CD4-positive, CD25-positive, alpha-beta regulatory T cell (primary cell): ENCODE measurements at regions not wholly inside any gene's neighbourhood (a gene's known extent, or its start where the extent isn't known, plus 50 kb on each side); places are given as distances from the start of the nearest gene placed in this dataset.

Source experiments
- ATAC-seq, 2 donors: fragments of 150-1000 bp; cut with Tn5 transposase; one replicate each; pipeline ENCODE4 v1.10.0; 2021; ENCODE audit warnings: low read depth in 2 of 2, moderate number of reproducible peaks in 2 of 2, moderate library complexity in 1 of 2
- DNase-seq, 3 donors: peaks; one replicate each; pipeline versions ENCODE4 v3.0.0 to v3.0.0-alpha.2; 2012 to 2022; ENCODE audit warnings: mixed read lengths in 1 of 3
- H3K27ac ChIP-seq: one replicate; pipeline ENCODE4 v1.7.0; 2013; ENCODE audit warnings: mild to moderate bottlenecking, low read length; ENCODE audit not compliant: insufficient read depth, poor library complexity, severe bottlenecking
- H3K27me3 ChIP-seq: one replicate; pipeline ENCODE4 v1.7.0; 2013; ENCODE audit warnings: low read length; ENCODE audit not compliant: control insufficient read depth, insufficient read depth
- H3K36me3 ChIP-seq: one replicate; pipeline ENCODE4 v1.7.0; 2013; ENCODE audit warnings: mild to moderate bottlenecking, low read length, moderate library complexity; ENCODE audit not compliant: control insufficient read depth, insufficient read depth
- H3K4me1 ChIP-seq: 2 replicates; pipeline ENCODE4 v1.7.0; 2013; ENCODE audit warnings: mild to moderate bottlenecking, low read length; ENCODE audit not compliant: insufficient read depth, control insufficient read depth, poor library complexity, severe bottlenecking
- H3K4me3 ChIP-seq: one replicate; pipeline ENCODE4 v1.7.0; 2013; ENCODE audit warnings: low read depth, mild to moderate bottlenecking, low read length, moderate library complexity
- H3K9me3 ChIP-seq, 2 experiments: 1 replicate in 1 of 2; 2 replicates in 1 of 2; pipeline ENCODE4 v1.7.0; 2013; ENCODE audit warnings: low read length in 2 of 2, mild to moderate bottlenecking in 1 of 2, moderate library complexity in 1 of 2; ENCODE audit not compliant: control insufficient read depth in 2 of 2
- H3K27ac Mint-ChIP-seq, 3 donors: one replicate each; pipeline ENCODE4 v1.8.0; 2020 to 2022; ENCODE audit warnings: mild to moderate bottlenecking in 3 of 3, mixed read lengths in 3 of 3, moderate library complexity in 2 of 3
- H3K27me3 Mint-ChIP-seq: one replicate; pipeline ENCODE4 v1.8.0; 2022; ENCODE audit warnings: mild to moderate bottlenecking, mixed read lengths
- H3K36me3 Mint-ChIP-seq: one replicate; pipeline ENCODE4 v1.8.0; 2020; ENCODE audit warnings: mixed read lengths
- H3K4me1 Mint-ChIP-seq, 4 donors: one replicate each; pipeline ENCODE4 v1.8.0; 2020 to 2022; ENCODE audit warnings: mixed read lengths in 4 of 4, mild to moderate bottlenecking in 1 of 4
- H3K4me3 Mint-ChIP-seq, 4 donors: one replicate each; pipeline ENCODE4 v1.8.0; 2020 to 2022; ENCODE audit warnings: mild to moderate bottlenecking in 4 of 4, mixed read lengths in 4 of 4, moderate library complexity in 3 of 4
- H3K9me3 Mint-ChIP-seq, 7 donors: one replicate each; pipeline ENCODE4 v1.8.0; 2020 to 2022; ENCODE audit warnings: mixed read lengths in 7 of 7, mild to moderate bottlenecking in 3 of 7, moderate library complexity in 2 of 7

DNA sequence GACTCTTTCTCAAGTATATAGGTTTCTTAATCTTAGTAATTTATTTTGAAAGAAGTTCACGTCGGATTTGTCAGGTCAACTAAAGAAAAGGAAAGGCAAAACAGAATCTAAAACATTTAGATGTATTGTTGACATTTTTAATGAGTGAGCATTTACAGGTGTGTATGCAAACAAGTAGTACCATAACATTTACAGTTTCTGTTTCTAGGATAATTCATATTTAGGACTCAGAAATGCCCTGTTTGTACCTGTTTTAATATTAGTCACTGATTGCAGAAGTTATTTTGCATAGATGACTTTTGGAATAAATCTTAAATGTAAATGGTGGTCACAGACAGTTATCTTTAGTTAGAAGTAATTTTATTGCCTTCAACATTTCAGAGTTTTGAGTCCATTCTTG lies 151.3 kb upstream of the NUDT6 start:
- Mint-ChIP-seq H3K36me3 (no peaks in the 10 kb centered on the region), H3K4me1 (no peaks in the 10 kb centered on the region), H3K4me3 (no peak overlapping the region), H3K27me3 (no peaks in the 10 kb centered on the region), H3K27ac (no peak overlapping the region), H3K9me3 (peaks cover 0 to 1% (median 0%) of the 10 kb centered on the region in 7 donors)
- Histone ChIP-seq H3K36me3 (no peaks in the 10 kb centered on the region), H3K9me3 (no peaks in the 10 kb centered on the region), H3K27ac (no peak overlapping the region), H3K4me1 (no peaks in the 10 kb centered on the region), H3K4me3 (no peak overlapping the region), H3K27me3 (no peaks in the 10 kb centered on the region)
- ATAC-seq (no peak), DNase-seq (no peak)

DNA sequence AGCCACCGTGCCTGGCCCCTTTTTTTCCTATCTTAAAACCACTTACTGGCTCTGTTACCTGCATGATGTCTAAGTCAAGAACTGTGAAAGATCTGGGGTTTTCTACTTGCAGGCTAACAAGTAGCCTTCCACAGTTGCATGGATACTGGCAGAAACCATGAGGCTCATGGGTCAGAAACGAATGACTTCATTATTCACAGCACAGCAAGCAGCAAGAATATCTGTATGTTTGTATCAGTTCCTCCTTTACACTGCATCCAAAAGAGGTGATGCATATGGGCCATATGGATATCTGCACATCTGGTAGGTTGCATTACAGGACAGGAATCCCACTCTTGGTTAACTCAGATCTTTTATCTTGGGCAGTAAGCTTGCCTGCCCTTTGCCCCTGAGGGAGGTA lies 154.9 kb upstream of the NUDT6 start:
- H3K27ac ChIP-seq: no peak overlapping the region
- Mint-ChIP-seq H3K36me3 (peaks cover 19% of the 10 kb centered on the region), H3K9me3 (peaks cover 0 to 1% (median 0%) of the 10 kb centered on the region in 7 donors), H3K4me3 (no peak overlapping the region), H3K27me3 (no peaks in the 10 kb centered on the region), H3K27ac (no peak overlapping the region), H3K4me1 (peaks cover 0 to 4% (median 0%) of the 10 kb centered on the region in 4 donors)
- no peaks in the 10 kb centered on the region for H3K9me3 ChIP-seq
- DNase-seq (no peak), ATAC-seq (no peak)
- H3K27me3 ChIP-seq: no peaks in the 10 kb centered on the region
- H3K4me3 ChIP-seq: no peak overlapping the region
- H3K36me3 ChIP-seq: no peaks in the 10 kb centered on the region
- no peaks in the 10 kb centered on the region for H3K4me1 ChIP-seq

DNA sequence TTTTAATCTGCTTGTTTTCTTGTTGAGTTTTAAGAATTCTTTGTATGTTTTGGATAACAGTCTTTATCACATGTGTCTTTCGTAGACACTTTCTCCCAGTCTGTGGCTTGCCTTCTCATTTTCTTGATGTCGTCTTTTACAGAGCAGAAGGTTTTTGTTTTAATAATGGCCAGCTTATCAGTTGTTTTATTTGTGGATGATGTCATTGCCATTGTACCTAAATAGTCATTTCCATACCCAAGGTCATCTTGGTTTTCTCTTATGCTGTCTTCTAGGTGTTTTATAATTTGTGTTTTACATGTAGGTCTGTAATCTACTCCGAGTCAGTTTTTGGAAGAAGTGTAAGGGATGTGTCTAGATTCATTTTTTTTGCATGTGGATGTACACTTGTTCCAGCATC lies 159.6 kb upstream of the NUDT6 start:
- H3K9me3 Mint-ChIP-seq: peaks cover 0 to 6% (median 0%) of the 10 kb centered on the region in 7 donors
- Histone ChIP-seq H3K4me3 (no peak overlapping the region), H3K27ac (no peak overlapping the region), H3K27me3 (no peaks in the 10 kb centered on the region), H3K36me3 (no peaks in the 10 kb centered on the region), H3K9me3 (no peaks in the 10 kb centered on the region), H3K4me1 (no peaks in the 10 kb centered on the region)
- H3K4me1 Mint-ChIP-seq: peaks cover 0 to 9% (median 0%) of the 10 kb centered on the region in 4 donors
- peaks cover 38% of the 10 kb centered on the region for H3K36me3 Mint-ChIP-seq
- no peak overlapping the region for H3K27ac Mint-ChIP-seq
- H3K4me3 Mint-ChIP-seq: no peak overlapping the region
- ATAC-seq (no peak), DNase-seq (no peak)
- no peaks in the 10 kb centered on the region for H3K27me3 Mint-ChIP-seq

DNA sequence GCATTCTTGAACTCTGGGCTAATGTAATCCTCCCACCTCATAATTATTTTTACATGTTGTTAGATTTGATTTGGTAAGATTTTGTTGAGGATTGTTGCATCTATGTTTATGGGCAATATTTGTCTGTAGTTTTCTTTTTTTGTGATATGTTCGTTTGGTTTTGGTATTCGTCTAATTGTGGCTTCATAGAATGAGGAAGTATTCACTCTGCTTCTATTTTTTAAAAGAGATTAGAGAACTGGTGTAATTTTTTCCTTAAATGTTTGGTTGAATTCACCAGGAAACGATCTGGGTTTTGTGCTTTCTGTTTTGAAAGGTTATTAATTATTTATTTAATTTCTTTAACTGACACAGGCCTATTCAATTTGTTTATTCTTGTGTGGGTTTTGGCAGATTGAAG lies 161.2 kb upstream of the NUDT6 start:
- ATAC-seq (no peak), DNase-seq (no peak)
- Mint-ChIP-seq H3K9me3 (peaks cover 0 to 6% (median 0%) of the 10 kb centered on the region in 7 donors), H3K4me3 (no peak overlapping the region), H3K4me1 (peaks cover 0 to 9% (median 1%) of the 10 kb centered on the region in 4 donors), H3K27me3 (no peaks in the 10 kb centered on the region), H3K36me3 (peaks cover 51% of the 10 kb centered on the region), H3K27ac (no peak overlapping the region)
- Histone ChIP-seq H3K27ac (no peak overlapping the region), H3K27me3 (no peaks in the 10 kb centered on the region), H3K4me3 (no peak overlapping the region), H3K36me3 (no peaks in the 10 kb centered on the region), H3K9me3 (no peaks in the 10 kb centered on the region), H3K4me1 (no peaks in the 10 kb centered on the region)

DNA sequence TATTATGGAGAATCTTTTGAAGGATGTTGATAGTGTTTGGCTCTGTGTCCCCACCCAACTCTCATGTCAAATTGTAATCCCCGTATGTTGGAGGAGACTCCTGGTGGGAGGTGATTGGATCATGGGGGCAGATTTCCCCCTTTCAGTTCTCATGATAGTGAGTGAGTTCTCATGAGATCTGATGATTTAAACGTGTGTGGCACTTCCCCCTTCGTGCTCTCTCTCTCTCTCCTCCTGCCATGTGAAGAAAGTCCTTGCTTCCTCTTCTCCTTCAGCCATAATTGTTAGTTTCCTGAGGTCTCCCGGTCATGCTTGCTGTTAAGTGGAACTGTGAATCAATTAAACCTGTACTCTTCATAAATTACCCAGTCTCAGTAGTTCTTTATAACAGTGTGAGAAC lies 166.1 kb upstream of the NUDT6 start:
- Histone ChIP-seq H3K9me3 (no peaks in the 10 kb centered on the region), H3K36me3 (peaks cover 12% of the 10 kb centered on the region), H3K4me3 (no peak overlapping the region), H3K27ac (no peak overlapping the region), H3K27me3 (no peaks in the 10 kb centered on the region), H3K4me1 (no peaks in the 10 kb centered on the region)
- no peaks in the 10 kb centered on the region for H3K27me3 Mint-ChIP-seq
- peaks cover 41% of the 10 kb centered on the region for H3K36me3 Mint-ChIP-seq
- DNase-seq (no peak), ATAC-seq (no peak)
- no peak overlapping the region for H3K4me3 Mint-ChIP-seq
- peaks cover 0 to 6% (median 0%) of the 10 kb centered on the region in 7 donors for H3K9me3 Mint-ChIP-seq
- peaks cover 0 to 8% (median 2%) of the 10 kb centered on the region in 4 donors for H3K4me1 Mint-ChIP-seq
- no peak overlapping the region for H3K27ac Mint-ChIP-seq

DNA sequence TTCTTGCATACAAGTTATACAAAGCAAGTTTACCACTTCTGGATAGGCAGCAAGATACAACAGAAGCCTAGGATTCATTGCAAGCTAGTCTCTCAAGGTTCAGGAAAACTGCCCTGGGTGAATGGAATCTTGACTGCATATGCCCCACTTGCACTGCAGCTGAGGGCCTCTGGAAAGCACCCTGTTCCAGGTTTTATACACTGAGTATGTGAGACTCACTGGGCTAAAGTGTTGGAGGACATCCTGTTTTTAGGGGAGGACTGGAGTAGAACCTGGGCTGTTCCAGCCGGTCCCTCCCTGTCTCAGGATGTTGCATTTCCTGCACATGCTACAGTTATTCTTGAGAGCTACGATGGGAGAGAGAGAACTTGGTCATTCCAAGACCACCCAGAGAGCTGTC lies 168.5 kb upstream of the NUDT6 start:
- no peak for DNase-seq
- H3K36me3 Mint-ChIP-seq: peaks cover 43% of the 10 kb centered on the region
- H3K27ac ChIP-seq: no peak overlapping the region
- H3K27ac Mint-ChIP-seq: no peak overlapping the region
- ATAC-seq: no peak
- H3K36me3 ChIP-seq: peaks cover 12% of the 10 kb centered on the region
- H3K4me3 Mint-ChIP-seq: no peak overlapping the region
- no peaks in the 10 kb centered on the region for H3K9me3 ChIP-seq
- peaks cover 0 to 6% (median 0%) of the 10 kb centered on the region in 7 donors for H3K9me3 Mint-ChIP-seq
- no peaks in the 10 kb centered on the region for H3K27me3 ChIP-seq
- H3K4me1 ChIP-seq: no peaks in the 10 kb centered on the region
- H3K27me3 Mint-ChIP-seq: no peaks in the 10 kb centered on the region
- no peak overlapping the region for H3K4me3 ChIP-seq
- H3K4me1 Mint-ChIP-seq: peaks cover 0 to 5% (median 3%) of the 10 kb centered on the region in 4 donors

DNA sequence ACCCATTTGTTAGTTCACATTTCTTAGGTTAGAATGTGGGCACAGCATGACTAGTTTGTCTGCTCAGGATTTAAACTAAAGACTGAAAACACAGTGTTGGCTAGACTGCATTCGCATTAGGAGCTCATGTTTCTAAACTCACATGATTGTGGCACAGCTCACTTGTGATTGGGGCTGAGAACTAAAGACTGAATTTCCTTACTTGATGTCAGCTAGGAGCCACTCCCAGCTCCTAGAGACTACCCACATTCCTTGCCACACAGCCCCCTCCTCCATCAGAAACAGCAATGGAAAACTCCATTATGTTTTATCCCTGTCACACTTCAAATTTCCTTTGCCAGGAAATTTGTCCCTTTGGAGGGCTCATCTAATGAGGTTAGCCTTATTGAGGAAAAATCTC lies 170.2 kb upstream of the NUDT6 start:
- peaks cover 12% of the 10 kb centered on the region for H3K36me3 ChIP-seq
- no peak for ATAC-seq
- peaks cover 29% of the 10 kb centered on the region for H3K36me3 Mint-ChIP-seq

DNA sequence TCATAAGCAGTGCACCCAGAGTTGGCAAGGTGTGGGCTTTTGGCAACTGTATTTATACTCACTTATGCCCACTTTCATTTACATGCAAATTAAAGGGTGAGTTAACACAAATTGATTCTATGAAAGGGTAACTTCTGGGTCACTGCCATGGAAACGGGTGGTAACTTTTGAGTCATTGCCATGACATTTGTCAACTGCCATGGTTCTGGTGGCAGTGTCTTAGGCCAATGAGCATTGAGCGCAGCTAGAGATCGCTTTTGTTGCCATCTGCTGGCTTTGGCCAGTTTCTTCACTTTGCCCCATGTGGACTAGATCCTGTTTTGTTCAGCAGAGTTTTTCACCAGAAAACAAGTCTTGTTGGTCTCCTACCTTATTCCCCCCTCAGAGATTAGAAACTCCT lies 170.8 kb upstream of the NUDT6 start:
- ATAC-seq: no peak

More for the DNA sequence above, 170.2 kb upstream of the NUDT6 start:
- Histone ChIP-seq H3K27me3 (no peaks in the 10 kb centered on the region), H3K4me3 (no peak overlapping the region), H3K27ac (no peak overlapping the region), H3K9me3 (no peaks in the 10 kb centered on the region), H3K4me1 (no peaks in the 10 kb centered on the region)
- H3K4me1 Mint-ChIP-seq: peaks cover 0 to 5% (median 3%) of the 10 kb centered on the region in 4 donors
- DNase-seq: no peak
- H3K27me3 Mint-ChIP-seq: no peaks in the 10 kb centered on the region
- no peak overlapping the region for H3K4me3 Mint-ChIP-seq
- no peak overlapping the region for H3K27ac Mint-ChIP-seq
- peaks cover 0 to 3% (median 0%) of the 10 kb centered on the region in 7 donors for H3K9me3 Mint-ChIP-seq

More for the DNA sequence above, 170.8 kb upstream of the NUDT6 start:
- Histone ChIP-seq H3K27me3 (no peaks in the 10 kb centered on the region), H3K27ac (no peak overlapping the region), H3K4me1 (no peaks in the 10 kb centered on the region), H3K9me3 (no peaks in the 10 kb centered on the region), H3K36me3 (peaks cover 12% of the 10 kb centered on the region), H3K4me3 (no peak overlapping the region)
- peaks cover 23% of the 10 kb centered on the region for H3K36me3 Mint-ChIP-seq
- peak in 1 of 3 donors; percentile 8 for DNase-seq
- no peak overlapping the region for H3K4me3 Mint-ChIP-seq
- no peaks in the 10 kb centered on the region for H3K27me3 Mint-ChIP-seq
- H3K9me3 Mint-ChIP-seq: peaks cover 0 to 3% (median 0%) of the 10 kb centered on the region in 7 donors
- H3K4me1 Mint-ChIP-seq: peaks cover 0 to 5% (median 3%) of the 10 kb centered on the region in 4 donors
- no peak overlapping the region for H3K27ac Mint-ChIP-seq
